ENCODE measurements at regions not wholly inside any gene's neighbourhood (a gene's known extent, or its start where the extent isn't known, plus 50 kb on each side); places are given as distances from the start of the nearest gene placed in this dataset.

- no peak overlapping the region for H3K14ac ChIP-seq (ENCODE audit: low read length)
- no peaks in the 10 kb centered on the region for H3K36me3 ChIP-seq (ENCODE audit: control insufficient read depth in 1 of 2, insufficient read depth in 2 of 2, low read length in 2 of 2)
- no peak overlapping the region for H2BK5ac ChIP-seq (ENCODE audit: low read depth, low read length, poor library complexity)
- H3K4ac ChIP-seq (ENCODE audit: low read depth, low read length), result no peak overlapping the region
- DNase-seq, result no peak
- H3K18ac ChIP-seq (ENCODE audit: low read length), result no peak overlapping the region
- no peak overlapping the region for H4K8ac ChIP-seq (ENCODE audit: low read depth, low read length)
- H2AFZ ChIP-seq (ENCODE audit: insufficient read depth, low read length, poor library complexity), result no peak overlapping the region
- WGBS (ENCODE audit: extremely low coverage, insufficient coverage, insufficient read length), result no CpG with 5 or more reads among the region's 7 CpGs
- H3K4me1 ChIP-seq (ENCODE audit: control insufficient read depth in 1 of 2, insufficient read depth in 2 of 2, low read length in 2 of 2), result no peaks in the 10 kb centered on the region
- no peaks in the 10 kb centered on the region for H3K27me3 ChIP-seq (ENCODE audit: insufficient read depth, low read length)
- H3K79me2 ChIP-seq (ENCODE audit: control insufficient read depth, insufficient read depth, low read length, poor library complexity), result no peaks in the 10 kb centered on the region
- H4K12ac ChIP-seq (ENCODE audit: low read depth, low read length), result no peak overlapping the region
- H3K27ac ChIP-seq (ENCODE audit: low read depth, low read length), result no peak overlapping the region
- no peak overlapping the region for H3K9ac ChIP-seq (ENCODE audit: low read length)
- H3K4me2 ChIP-seq (ENCODE audit: low read length), result no peak overlapping the region
- no peaks in the 10 kb centered on the region for H3K79me1 ChIP-seq (ENCODE audit: low read length)
- H3K9me3 ChIP-seq (ENCODE audit: insufficient read depth, low read depth, low read length), result peaks cover 6% of the 10 kb centered on the region
- no peak overlapping the region for H3K4me3 ChIP-seq (ENCODE audit: low read depth, low read length)
- no peak overlapping the region for H3K23ac ChIP-seq (ENCODE audit: low read length)
- no peak overlapping the region for H2BK120ac ChIP-seq (ENCODE audit: insufficient read depth, low read length, poor library complexity)
- no peak overlapping the region for H2BK12ac ChIP-seq (ENCODE audit: low read length)
- no peak overlapping the region for H4K91ac ChIP-seq (ENCODE audit: low read depth, low read length)
- no peak overlapping the region for H2AK5ac ChIP-seq (ENCODE audit: low read length)
These were observed 144.9 kb upstream of the POU3F1 start for GRCh38 chr1:38191461-38191860.

- Histone ChIP-seq H2AK5ac (ENCODE audit: low read length) (no peak overlapping the region), H2AFZ (ENCODE audit: insufficient read depth, low read length, poor library complexity) (no peak overlapping the region), H3K27me3 (ENCODE audit: insufficient read depth, low read length) (no peaks in the 10 kb centered on the region), H4K8ac (ENCODE audit: low read depth, low read length) (no peak overlapping the region), H3K4me3 (ENCODE audit: low read depth, low read length) (no peak overlapping the region), H3K36me3 (ENCODE audit: control insufficient read depth in 1 of 2, insufficient read depth in 2 of 2, low read length in 2 of 2) (no peaks in the 10 kb centered on the region), H2BK120ac (ENCODE audit: insufficient read depth, low read length, poor library complexity) (no peak overlapping the region), H3K4me2 (ENCODE audit: low read length) (no peak overlapping the region), H3K18ac (ENCODE audit: low read length) (no peak overlapping the region), H3K4me1 (ENCODE audit: control insufficient read depth in 1 of 2, insufficient read depth in 2 of 2, low read length in 2 of 2) (no peaks in the 10 kb centered on the region), H3K79me1 (ENCODE audit: low read length) (no peaks in the 10 kb centered on the region), H2BK12ac (ENCODE audit: low read length) (no peak overlapping the region), H3K14ac (ENCODE audit: low read length) (no peak overlapping the region), H4K12ac (ENCODE audit: low read depth, low read length) (no peak overlapping the region), H3K79me2 (ENCODE audit: control insufficient read depth, insufficient read depth, low read length, poor library complexity) (no peaks in the 10 kb centered on the region), H3K4ac (ENCODE audit: low read depth, low read length) (no peak overlapping the region), H2BK5ac (ENCODE audit: low read depth, low read length, poor library complexity) (no peak overlapping the region), H3K9me3 (ENCODE audit: insufficient read depth, low read depth, low read length) (peaks cover 6% of the 10 kb centered on the region), H3K9ac (ENCODE audit: low read length) (no peak overlapping the region), H3K23ac (ENCODE audit: low read length) (no peak overlapping the region), H4K91ac (ENCODE audit: low read depth, low read length) (no peak overlapping the region), H3K27ac (ENCODE audit: low read depth, low read length) (no peak overlapping the region)
- WGBS (ENCODE audit: extremely low coverage, insufficient coverage, insufficient read length), result no CpG with 5 or more reads among the region's 5 CpGs
- DNase-seq, result no peak
These were observed 144.4 kb upstream of the POU3F1 start for GRCh38 chr1:38190983-38191382.

GRCh38 chr1:38187552-38187951 lies 141.0 kb upstream of the POU3F1 start:
- no CpG with 5 or more reads among the region's 9 CpGs for WGBS (ENCODE audit: extremely low coverage, insufficient coverage, insufficient read length)

GRCh38 chr1:38186566-38186965 lies 140.0 kb upstream of the POU3F1 start:
- H4K12ac ChIP-seq (ENCODE audit: low read depth, low read length), result no peak overlapping the region
- WGBS (ENCODE audit: extremely low coverage, insufficient coverage, insufficient read length), result no CpG with 5 or more reads among the region's 5 CpGs
- no peak overlapping the region for H4K8ac ChIP-seq (ENCODE audit: low read depth, low read length)
- no peak overlapping the region for H2BK5ac ChIP-seq (ENCODE audit: low read depth, low read length, poor library complexity)
- H3K79me1 ChIP-seq (ENCODE audit: low read length), result no peaks in the 10 kb centered on the region
- H3K9ac ChIP-seq (ENCODE audit: low read length), result no peak overlapping the region
- H3K79me2 ChIP-seq (ENCODE audit: control insufficient read depth, insufficient read depth, low read length, poor library complexity), result no peaks in the 10 kb centered on the region
- no peak overlapping the region for H2AK5ac ChIP-seq (ENCODE audit: low read length)
- H3K36me3 ChIP-seq (ENCODE audit: control insufficient read depth in 1 of 2, insufficient read depth in 2 of 2, low read length in 2 of 2), result no peaks in the 10 kb centered on the region
- H2BK120ac ChIP-seq (ENCODE audit: insufficient read depth, low read length, poor library complexity), result no peak overlapping the region
- peaks cover 4% of the 10 kb centered on the region for H3K9me3 ChIP-seq (ENCODE audit: insufficient read depth, low read depth, low read length)
- H3K23ac ChIP-seq (ENCODE audit: low read length), result no peak overlapping the region
- H3K4me1 ChIP-seq (ENCODE audit: control insufficient read depth in 1 of 2, insufficient read depth in 2 of 2, low read length in 2 of 2), result no peaks in the 10 kb centered on the region
- DNase-seq, result no peak
- no peak overlapping the region for H3K14ac ChIP-seq (ENCODE audit: low read length)
- no peak overlapping the region for H2BK12ac ChIP-seq (ENCODE audit: low read length)
- no peak overlapping the region for H3K18ac ChIP-seq (ENCODE audit: low read length)
- H3K27ac ChIP-seq (ENCODE audit: low read depth, low read length), result no peak overlapping the region
- no peak overlapping the region for H4K91ac ChIP-seq (ENCODE audit: low read depth, low read length)
- no peak overlapping the region for H2AFZ ChIP-seq (ENCODE audit: insufficient read depth, low read length, poor library complexity)
- H3K4ac ChIP-seq (ENCODE audit: low read depth, low read length), result no peak overlapping the region
- H3K27me3 ChIP-seq (ENCODE audit: insufficient read depth, low read length), result no peaks in the 10 kb centered on the region
- no peak overlapping the region for H3K4me2 ChIP-seq (ENCODE audit: low read length)
- H3K4me3 ChIP-seq (ENCODE audit: low read depth, low read length), result no peak overlapping the region

More at GRCh38 chr1:38187552-38187951, 141.0 kb upstream of the POU3F1 start:
- Histone ChIP-seq H3K27ac (ENCODE audit: low read depth, low read length) (no peak overlapping the region), H3K4ac (ENCODE audit: low read depth, low read length) (no peak overlapping the region), H3K4me3 (ENCODE audit: low read depth, low read length) (no peak overlapping the region), H2BK12ac (ENCODE audit: low read length) (no peak overlapping the region), H3K36me3 (ENCODE audit: control insufficient read depth in 1 of 2, insufficient read depth in 2 of 2, low read length in 2 of 2) (no peaks in the 10 kb centered on the region), H3K14ac (ENCODE audit: low read length) (no peak overlapping the region), H4K91ac (ENCODE audit: low read depth, low read length) (no peak overlapping the region), H3K79me1 (ENCODE audit: low read length) (no peaks in the 10 kb centered on the region), H3K4me1 (ENCODE audit: control insufficient read depth in 1 of 2, insufficient read depth in 2 of 2, low read length in 2 of 2) (no peaks in the 10 kb centered on the region), H2BK5ac (ENCODE audit: low read depth, low read length, poor library complexity) (no peak overlapping the region), H2BK120ac (ENCODE audit: insufficient read depth, low read length, poor library complexity) (no peak overlapping the region), H3K27me3 (ENCODE audit: insufficient read depth, low read length) (no peaks in the 10 kb centered on the region), H3K9ac (ENCODE audit: low read length) (no peak overlapping the region), H4K12ac (ENCODE audit: low read depth, low read length) (no peak overlapping the region), H4K8ac (ENCODE audit: low read depth, low read length) (no peak overlapping the region), H3K23ac (ENCODE audit: low read length) (no peak overlapping the region), H2AK5ac (ENCODE audit: low read length) (no peak overlapping the region), H3K18ac (ENCODE audit: low read length) (no peak overlapping the region), H3K4me2 (ENCODE audit: low read length) (no peak overlapping the region), H2AFZ (ENCODE audit: insufficient read depth, low read length, poor library complexity) (no peak overlapping the region), H3K79me2 (ENCODE audit: control insufficient read depth, insufficient read depth, low read length, poor library complexity) (no peaks in the 10 kb centered on the region), H3K9me3 (ENCODE audit: insufficient read depth, low read depth, low read length) (peaks cover 4% of the 10 kb centered on the region)
- DNase-seq, result no peak

All from trophoblast cell (in vitro differentiated cells and primary cell).